Glomerular visceral epithelial cell (primary cell): ENCODE measurements at regions not wholly inside any gene's neighbourhood (a gene's known extent, or its start where the extent isn't known, plus 50 kb on each side); places are given as distances from the start of the nearest gene placed in this dataset.
"Not testable (repeated sequence)": the region's sequence is repeated elsewhere in the genome, so short reads cannot be mapped to it uniquely, and the experiment has no call there.

Experiments
- DNase-seq: peaks from one replicate; pipeline ENCODE4 v3.0.0-alpha.2; 2016; ENCODE audit errors: extremely low spot score

DNA sequence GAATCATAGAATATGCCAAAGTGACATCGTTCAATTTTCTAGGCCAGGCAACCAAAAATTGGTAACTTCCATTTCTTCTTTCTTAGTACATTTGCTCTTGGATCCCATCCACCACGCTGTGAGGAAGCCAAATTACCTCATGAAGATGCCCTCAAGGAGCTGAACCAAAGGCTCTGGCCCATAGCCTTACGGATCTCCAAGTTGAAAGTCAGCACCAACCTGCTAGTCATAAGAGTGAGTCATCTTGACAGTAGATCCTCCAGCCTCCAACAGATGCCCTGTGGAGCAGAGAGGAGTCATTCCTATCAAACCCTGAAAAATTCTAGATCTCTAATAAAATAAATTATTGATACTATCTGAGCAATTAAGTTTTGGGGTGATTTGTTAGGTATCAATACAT is 322.5 kb upstream of the COL8A1 start:
- DNase-seq: peak; percentile 19

DNA sequence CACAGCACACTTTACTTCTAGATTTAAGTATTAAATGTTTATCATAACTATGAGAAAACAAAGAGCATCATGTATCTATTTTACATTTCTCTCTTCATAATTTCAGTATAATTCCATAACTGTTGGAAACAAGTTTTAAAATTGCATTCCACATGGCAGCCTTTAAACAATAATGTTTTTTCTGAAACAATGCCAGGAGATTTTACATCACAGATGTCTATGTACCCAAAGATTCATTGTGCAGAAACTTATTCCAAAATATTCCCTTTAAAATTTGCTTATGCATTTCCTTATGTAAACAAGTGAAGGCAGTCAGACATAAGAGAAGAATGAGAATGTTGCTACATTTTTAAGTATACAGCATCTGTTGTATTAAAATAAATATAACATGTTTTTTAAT is 324.9 kb upstream of the COL8A1 start:
- DNase-seq: no peak

DNA sequence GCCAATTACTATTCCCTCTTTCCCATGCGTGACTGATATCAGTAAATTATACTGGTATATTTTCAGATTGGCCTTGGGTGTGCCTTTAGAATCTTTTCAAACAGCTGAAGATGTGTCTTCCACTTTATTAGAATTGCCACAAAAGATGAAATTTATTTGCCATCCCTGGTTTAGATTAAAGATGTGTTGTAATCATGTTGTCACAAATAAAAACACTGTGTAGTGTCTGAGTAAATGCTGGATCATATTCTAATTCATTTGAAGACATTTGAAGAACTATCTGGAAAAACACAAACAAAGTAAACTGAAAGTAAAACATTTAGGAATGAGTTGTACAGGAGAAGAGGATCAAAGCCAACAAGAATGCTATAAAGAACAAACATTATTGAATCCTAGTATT is 339.7 kb upstream of the COL8A1 start:
- DNase-seq: no peak

DNA sequence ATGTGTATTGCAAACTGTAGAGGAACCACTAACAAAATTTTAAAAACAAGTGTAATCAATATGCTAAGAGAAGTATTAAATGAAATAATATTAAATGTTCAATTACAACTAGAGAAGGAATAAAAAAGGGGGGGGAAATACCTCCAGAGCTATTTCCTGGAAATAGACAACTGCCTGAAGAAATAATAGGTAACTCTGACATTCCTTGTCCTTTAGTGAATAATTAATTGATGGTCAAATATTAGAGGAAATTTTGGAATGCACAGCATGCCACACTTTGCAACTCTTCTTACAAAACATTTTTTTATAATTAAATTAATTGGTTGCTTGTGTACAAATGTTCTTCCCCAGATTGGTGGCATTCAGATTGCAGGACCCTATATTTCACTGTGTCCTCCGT is 342.6 kb upstream of the COL8A1 start:
- DNase-seq: no peak

DNA sequence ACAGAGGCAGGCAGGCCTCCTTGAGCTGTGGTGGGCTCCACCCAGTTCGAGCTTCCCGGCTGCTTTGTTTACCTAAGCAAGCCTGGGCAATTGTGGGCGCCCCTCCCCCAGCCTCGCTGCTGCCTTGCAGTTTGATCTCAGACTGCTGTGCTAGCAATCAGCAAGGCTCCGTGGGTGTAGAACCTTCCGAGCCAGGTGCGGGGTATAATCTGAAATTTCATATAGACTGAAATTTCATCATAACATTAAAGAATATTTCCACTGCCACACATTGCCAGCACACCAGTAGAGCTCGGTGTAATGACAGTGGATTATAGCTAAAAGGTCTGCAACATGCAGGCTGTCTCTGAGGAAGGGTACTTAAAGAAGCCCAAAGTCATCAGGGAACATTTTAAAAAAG is 344.3 kb upstream of the COL8A1 start:
- not testable (repeated sequence) for DNase-seq

DNA sequence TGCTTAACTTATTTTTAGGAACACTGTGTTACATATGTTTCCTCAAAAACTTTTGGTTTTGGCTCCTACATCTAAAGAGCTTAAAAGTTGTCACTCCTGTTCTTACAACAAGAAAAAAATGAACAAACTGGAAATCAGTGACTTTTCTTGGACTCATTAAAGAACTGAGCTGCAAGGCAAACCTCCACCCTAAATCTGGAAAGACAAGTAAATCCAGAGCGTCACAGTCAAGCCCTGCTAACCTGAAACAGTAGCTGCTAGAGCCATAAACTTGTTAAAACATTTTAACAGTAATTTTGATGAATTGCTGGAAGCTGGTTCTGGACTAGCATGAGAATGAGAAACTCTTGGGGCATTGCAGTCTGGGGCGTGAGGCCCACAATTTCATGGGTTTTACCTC is 350.5 kb upstream of the COL8A1 start:
- DNase-seq: no peak

DNA sequence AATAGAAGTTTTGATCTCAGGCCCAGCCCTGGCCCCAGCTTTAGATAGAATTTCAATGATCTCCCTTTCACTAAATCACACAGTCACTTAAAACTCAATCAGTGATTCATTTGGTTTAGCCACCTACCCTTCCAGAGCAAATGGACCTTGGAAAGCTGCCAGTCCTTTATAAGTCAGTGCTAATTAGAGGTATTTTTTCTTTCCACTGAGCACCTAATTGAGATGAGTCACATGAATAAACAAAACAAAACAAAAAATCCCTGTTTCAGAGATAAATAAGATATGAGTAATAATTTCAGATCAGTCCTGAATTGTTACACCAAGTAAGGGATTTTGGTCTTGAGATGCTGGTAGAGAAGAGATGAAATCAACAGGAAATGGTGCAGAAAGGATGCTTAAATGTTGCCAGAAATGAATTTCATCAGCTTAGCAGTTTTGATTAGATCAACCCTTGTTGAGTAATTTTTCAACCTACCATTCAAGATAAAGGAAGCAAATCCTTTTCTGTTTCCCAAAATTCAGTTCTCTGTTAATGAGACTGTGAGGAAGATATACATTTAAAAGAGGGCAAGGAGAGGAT is 352.0 kb upstream of the COL8A1 start:
- DNase-seq: no peak

DNA sequence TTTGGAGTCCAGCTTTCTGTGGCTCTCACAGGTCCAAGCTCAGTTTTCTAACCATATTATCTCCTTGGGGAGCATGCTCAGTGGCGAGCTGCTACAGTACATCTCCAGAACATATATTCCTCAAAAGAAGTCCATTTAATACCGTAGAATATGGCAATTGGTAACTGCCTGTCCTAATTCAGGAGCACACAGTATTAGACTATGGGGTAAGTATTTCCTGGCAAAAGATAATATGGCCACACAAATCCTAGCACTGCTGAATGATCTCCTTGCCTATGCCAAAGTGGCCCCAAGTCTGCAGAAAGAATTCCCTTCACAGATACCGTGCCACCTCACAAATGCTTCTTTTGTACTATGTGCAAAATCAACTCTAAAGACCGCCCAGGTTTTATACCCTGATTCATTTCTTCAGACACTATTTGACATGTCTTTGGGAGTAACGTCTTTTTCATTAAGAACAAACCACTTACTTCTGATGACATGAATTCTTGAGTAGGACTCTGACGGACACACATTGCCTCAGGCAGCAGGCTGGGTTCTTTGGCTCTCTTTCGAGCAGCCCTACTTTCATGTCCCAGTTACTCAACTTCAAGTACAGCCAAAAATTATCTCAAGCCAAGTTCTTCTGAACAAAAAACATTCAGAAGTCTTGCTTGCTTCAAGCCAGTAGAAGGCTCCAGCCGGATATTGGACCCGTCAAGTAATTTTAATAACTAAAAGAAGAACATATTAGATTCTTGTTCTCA is 368.3 kb upstream of the DCBLD2 start:
- no peak for DNase-seq

GRCh38 chr3:99256788-99257187 is 355.3 kb upstream of the DCBLD2 start:
- no peak for DNase-seq

DNA sequence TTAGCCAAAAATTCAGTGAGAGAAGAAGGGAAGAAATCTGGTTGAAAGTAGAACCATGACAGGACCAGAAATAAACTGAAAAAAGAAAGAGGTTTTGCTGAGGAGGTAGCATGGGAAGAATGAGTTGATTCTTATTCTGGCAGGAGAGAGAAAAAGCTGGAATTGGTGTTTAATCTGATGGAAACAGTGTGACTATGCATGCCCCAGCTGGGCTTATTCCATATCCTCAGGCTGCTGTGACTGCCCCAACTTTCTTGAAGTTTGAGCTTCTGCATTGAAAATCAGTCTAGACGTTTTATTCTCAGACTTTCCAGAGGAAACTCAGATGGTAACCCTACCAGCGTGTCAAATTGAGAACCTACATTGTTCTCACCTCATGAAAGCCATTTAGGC is 352.5 kb upstream of the DCBLD2 start:
- DNase-seq: no peak

- no peak for DNase-seq
Measured at GRCh38 chr3:99250821-99251355, 349.4 kb upstream of the DCBLD2 start.

- peak; percentile 82 for DNase-seq
Measured at GRCh38 chr3:99250272-99250671, 348.8 kb upstream of the DCBLD2 start.

- DNase-seq: peak; percentile 90
Measured at GRCh38 chr3:99249627-99250026, 348.1 kb upstream of the DCBLD2 start.

- DNase-seq: no peak
Measured at GRCh38 chr3:99248913-99249312, 347.4 kb upstream of the DCBLD2 start.

DNA sequence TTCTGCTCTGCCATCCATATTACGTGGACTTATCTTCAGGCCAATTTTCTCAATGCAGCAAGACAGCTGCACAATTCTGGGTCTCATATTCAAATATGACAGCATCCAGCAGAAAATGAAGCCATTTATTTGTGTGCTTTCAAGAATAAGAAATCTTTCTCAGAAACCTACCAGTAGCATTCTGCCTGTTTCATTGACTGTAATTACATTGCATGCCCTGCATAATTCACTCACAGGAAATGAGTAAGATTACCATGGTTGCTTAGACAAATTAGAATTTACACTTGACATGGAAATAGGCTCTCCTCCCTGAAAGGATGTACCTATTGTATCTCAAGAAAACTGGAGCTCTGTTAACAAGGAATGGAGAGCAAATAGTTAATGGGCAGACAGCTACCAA is 346.6 kb upstream of the DCBLD2 start:
- DNase-seq: peak; percentile 20

DNA sequence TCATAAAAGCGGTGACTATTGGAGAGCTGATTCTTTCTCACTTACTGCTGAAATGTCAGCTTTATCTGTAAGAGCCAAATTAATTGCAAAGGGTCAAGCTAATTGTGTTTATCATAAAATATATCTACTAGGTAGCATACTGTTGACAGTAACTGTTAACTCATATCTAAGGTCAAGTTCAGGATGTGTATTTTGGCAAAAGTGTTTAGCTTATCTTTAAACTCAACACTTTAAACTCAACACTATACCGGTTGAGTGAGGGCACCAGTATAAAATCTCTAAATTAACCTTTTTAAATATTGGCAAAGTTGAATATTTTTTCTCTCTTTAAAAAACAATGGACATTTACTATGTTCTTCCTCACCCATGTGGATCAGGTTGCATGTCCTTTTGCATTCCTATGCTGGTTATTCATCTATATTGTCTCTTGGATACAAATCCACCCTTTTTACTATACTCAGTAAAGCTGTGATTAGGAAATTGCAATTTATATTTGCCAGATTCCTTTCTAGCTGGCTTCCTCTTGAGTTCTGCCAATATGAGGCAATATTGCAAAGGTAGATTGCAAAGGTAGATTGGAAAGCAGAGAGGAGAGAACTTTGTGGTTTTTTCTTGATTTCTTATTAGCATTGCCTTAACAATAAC is 344.6 kb upstream of the DCBLD2 start:
- DNase-seq: peak; percentile 32

DNA sequence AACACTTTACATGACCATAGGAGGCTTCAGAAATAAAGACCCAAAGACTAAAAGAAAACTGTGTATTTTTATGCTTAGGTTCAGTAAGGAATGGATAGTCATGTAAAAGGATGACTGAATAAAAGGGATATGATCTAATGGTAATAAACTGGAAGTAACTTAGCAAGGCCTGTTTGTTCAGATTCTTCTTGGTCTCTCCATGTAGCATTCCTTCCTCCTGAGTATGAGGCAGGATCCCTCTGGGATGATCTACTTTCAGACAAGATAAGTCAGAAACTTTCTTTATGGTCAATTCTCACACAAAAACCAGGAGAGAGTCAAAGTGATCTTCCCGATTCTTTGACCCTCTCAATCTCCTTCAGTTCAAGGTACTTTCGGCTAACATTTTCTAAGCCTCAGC is 340.8 kb upstream of the DCBLD2 start:
- DNase-seq: no peak

DNA sequence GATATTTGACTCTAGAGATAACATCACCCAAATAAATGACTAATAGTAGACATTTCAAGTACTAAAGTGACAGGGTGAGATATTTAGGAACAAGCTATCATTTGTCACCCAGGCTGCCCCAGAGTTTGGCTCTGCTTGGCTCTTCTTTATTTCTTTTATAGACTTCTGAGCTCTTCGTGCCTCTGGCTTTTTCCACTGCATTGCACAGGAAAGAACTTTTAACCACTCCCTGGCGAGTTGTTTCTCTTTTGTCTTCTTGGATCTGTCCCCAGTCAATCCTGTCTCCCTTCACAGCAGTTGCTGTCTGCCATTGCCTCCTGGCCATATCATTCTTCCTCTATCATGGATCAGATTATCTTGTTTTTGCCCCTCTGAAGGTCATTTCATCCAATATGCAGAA is 339.2 kb upstream of the DCBLD2 start:
- DNase-seq: no peak

DNA sequence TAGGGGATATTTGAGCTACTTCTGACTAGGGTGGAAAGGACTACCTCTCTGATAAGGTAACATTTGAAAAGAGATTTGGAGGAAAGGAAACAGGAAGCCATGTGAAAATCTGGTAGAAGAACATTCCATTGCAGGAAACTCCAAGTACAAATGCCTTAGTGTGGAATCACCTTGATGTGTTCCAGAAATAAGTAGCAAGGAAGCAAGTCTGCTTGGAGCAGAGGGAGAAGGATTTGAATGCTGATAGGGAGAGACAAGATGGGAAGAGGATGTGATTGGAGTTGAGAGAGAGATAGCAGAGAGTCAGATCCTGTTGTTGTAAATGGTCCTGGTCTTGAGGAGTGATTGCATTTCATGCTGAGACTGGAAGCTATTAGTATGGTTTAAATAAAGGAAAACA is 335.1 kb upstream of the DCBLD2 start:
- no peak for DNase-seq

DNA sequence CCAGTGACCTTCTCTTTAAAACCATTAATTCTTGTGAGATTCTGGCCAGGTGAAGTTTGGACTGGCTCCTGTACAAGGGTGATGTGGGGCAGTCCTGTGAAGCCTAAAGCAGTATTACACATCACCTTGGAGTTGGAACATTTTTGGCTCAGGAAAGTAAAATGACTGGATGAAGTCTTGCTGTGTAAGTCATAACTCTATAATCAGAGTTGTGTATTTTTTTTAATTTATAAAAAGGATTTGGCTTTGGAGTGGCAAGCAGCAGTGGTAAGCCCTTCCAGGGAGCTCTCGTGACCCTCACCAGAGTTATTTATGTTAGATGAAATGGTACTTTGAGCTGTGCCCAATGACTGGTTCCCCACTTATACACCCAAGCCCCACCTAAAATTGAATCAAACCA is 331.2 kb upstream of the DCBLD2 start:
- DNase-seq: no peak

GRCh38 chr3:99218468-99218867 is 317.0 kb upstream of the DCBLD2 start:
- no peak for DNase-seq

GRCh38 chr3:99212969-99213368 is 311.5 kb upstream of the DCBLD2 start:
- peak; percentile 6 for DNase-seq

GRCh38 chr3:99211309-99211708 is 309.8 kb upstream of the DCBLD2 start:
- no peak for DNase-seq
